Ishikawa (cell line): ENCODE measurements at regions not wholly inside any gene's neighbourhood (a gene's known extent, or its start where the extent isn't known, plus 50 kb on each side); places are given as distances from the start of the nearest gene placed in this dataset.

Experiments
- CEBPB ChIP-seq: IDR thresholded peaks from 2 replicates; pipeline ENCODE4 v1.6.1; 2012
- CREB1 ChIP-seq: IDR thresholded peaks from 2 replicates; pipeline ENCODE4 v1.6.1; 2012; ENCODE audit warnings: low read depth
- EGR1 ChIP-seq: IDR thresholded peaks from 2 replicates; pipeline ENCODE4 v1.6.1; 2012
- EP300 ChIP-seq: IDR thresholded peaks from 2 replicates; pipeline ENCODE4 v1.6.1; 2012; ENCODE audit warnings: borderline replicate concordance
- FOXM1 ChIP-seq: IDR thresholded peaks from 2 replicates; pipeline ENCODE4 v1.6.1; 2012; ENCODE audit warnings: low read depth, borderline replicate concordance
- MAX ChIP-seq: IDR thresholded peaks from 2 replicates; pipeline ENCODE4 v1.6.1; 2012
- NFIC ChIP-seq: IDR thresholded peaks from 2 replicates; pipeline ENCODE4 v1.6.1; 2012
- RAD21 ChIP-seq: IDR thresholded peaks from 2 replicates; pipeline ENCODE4 v1.6.1; 2012; ENCODE audit warnings: low read depth
- REST ChIP-seq: IDR thresholded peaks from 2 replicates; pipeline ENCODE4 v1.6.1; 2012; ENCODE audit warnings: low read depth, mild to moderate bottlenecking
- TAF1 ChIP-seq: IDR thresholded peaks from 2 replicates; pipeline ENCODE4 v1.6.1; 2012; ENCODE audit warnings: low read depth, mild to moderate bottlenecking
- TCF12 ChIP-seq: IDR thresholded peaks from 2 replicates; pipeline ENCODE4 v1.6.1; 2012; ENCODE audit warnings: low read depth
- TEAD4 ChIP-seq: IDR thresholded peaks from 2 replicates; pipeline ENCODE4 v1.6.1; 2012
- YY1 ChIP-seq: IDR thresholded peaks from 2 replicates; pipeline ENCODE4 v1.6.1; 2012; ENCODE audit warnings: low read depth
- ZBTB7A ChIP-seq: IDR thresholded peaks from 2 replicates; pipeline ENCODE4 v1.6.1; 2012; ENCODE audit warnings: low read depth
- TF ChIP-seq, protein P1 (sequence below): IDR thresholded peaks from 2 replicates; pipeline ENCODE4 v1.6.1; 2012

GRCh38 chr4:1500231-1500965, 94.2 kb upstream of the NKX1-1 start:
- TF ChIP-seq CREB1 (no peak), TAF1 (no peak), TCF12 (no peak), FOXM1 (no peak), TEAD4 (no peak), NFIC (no peak), EP300 (no peak)
- TF ChIP-seq, protein P1, sequence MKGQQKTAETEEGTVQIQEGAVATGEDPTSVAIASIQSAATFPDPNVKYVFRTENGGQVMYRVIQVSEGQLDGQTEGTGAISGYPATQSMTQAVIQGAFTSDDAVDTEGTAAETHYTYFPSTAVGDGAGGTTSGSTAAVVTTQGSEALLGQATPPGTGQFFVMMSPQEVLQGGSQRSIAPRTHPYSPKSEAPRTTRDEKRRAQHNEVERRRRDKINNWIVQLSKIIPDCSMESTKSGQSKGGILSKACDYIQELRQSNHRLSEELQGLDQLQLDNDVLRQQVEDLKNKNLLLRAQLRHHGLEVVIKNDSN = no peak

- TF ChIP-seq FOXM1 = no peak
- TF ChIP-seq CEBPB = no peak
- TF ChIP-seq TAF1 = no peak
- no peak for TF ChIP-seq EP300
- no peak for TF ChIP-seq ZBTB7A
- no peak for TF ChIP-seq NFIC
- no peak for TF ChIP-seq CREB1
- TF ChIP-seq, protein P1 = no peak
- TF ChIP-seq TCF12 = no peak
- TF ChIP-seq RAD21 = no peak
- no peak for TF ChIP-seq YY1
Observed at GRCh38 chr4:1499465-1499864, 93.2 kb upstream of the NKX1-1 start.

DNA sequence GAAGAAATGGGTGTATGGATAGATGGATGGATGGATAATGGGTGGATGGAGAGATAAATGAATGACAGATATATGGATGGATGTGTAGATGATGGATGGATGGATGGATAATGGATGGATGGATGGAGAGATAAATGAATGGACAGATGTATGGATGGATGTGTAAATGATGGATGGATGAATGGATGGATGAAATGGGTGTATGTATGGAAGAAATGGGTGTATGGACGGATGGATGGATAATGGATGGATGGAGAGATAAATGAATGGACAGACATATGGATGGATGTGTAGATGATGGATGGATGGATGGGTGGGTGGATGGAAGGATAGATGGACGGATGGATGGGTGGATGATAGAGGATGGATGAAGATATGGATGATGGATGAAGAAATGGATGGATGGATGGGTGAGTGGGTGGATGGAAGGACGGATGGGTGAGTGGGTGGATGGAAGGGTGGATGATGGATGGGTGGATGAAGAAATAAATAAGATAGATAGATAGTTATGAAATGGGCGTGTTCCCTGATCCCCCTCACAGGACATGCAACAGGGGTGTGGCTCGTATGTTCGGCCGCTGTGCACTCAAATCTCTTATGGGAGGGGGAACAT, 91.1 kb upstream of the NKX1-1 start:
- TF ChIP-seq CEBPB (no peak), REST (no peak), MAX (no peak), YY1 (no peak), EGR1 (no peak), TEAD4 (no peak)

DNA sequence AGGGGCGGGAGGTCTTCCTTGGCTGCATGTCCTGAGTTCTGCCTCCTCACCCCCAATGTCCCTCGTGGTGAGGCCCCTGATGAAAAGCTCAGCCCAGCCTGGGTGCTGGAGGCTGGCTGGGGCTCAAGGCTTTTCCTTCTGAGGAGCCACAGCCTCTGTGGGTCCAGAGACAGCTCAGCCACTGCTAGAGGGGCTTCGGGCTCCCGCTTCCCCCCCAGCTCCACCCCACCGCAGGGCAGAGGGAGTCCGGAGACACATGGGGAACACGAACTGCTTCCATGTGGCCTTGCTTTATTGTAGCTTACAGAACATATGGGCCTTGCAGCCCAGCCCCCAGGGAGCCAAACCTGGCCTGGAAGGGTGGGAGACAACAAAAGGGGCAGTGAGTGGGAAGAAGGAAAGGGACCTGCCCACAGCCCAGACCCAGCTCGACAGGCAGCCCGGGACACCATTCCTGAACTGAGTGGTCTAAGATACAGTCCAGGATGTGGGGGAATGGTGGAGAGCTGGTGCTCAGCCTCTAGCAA, 89.9 kb upstream of the NKX1-1 start:
- no peak for TF ChIP-seq EGR1
- TF ChIP-seq FOXM1 = no peak
- TF ChIP-seq CREB1 = no peak
- TF ChIP-seq TCF12 = no peak
- TF ChIP-seq EP300 = no peak
- TF ChIP-seq NFIC = no peak
- no peak for TF ChIP-seq CEBPB
- no peak for TF ChIP-seq MAX
- no peak for TF ChIP-seq TAF1
- no peak for TF ChIP-seq REST
- TF ChIP-seq, protein P1 = no peak
- TF ChIP-seq YY1 = no peak
- no peak for TF ChIP-seq RAD21
- TF ChIP-seq ZBTB7A = no peak
- no peak for TF ChIP-seq TEAD4

- TF ChIP-seq YY1 (no peak), CREB1 (no peak), TCF12 (no peak), FOXM1 (no peak), ZBTB7A (no peak), REST (no peak), RAD21 (no peak), TAF1 (no peak), CEBPB (no peak), TEAD4 (no peak)
- TF ChIP-seq, protein P1 = no peak
Observed at GRCh38 chr4:1495416-1496115, 89.3 kb upstream of the NKX1-1 start.
